ENCODE measurements at regions not wholly inside any gene's neighbourhood (a gene's known extent, or its start where the extent isn't known, plus 50 kb on each side); places are given as distances from the start of the nearest gene placed in this dataset.
"Not testable (repeated sequence)": the region's sequence is repeated elsewhere in the genome, so short reads cannot be mapped to it uniquely, and the experiment has no call there.

GRCh38 chr10:44017483-44018145 is 367.3 kb downstream of the CXCL12 start:
- no peak for DNase-seq

- no peak for DNase-seq
Measured at GRCh38 chr10:44016589-44017482, 368.1 kb downstream of the CXCL12 start.

GRCh38 chr10:44015702-44016500 is 367.2 kb upstream of the ZNF32 start:
- DNase-seq: no peak

GRCh38 chr10:44014644-44015250 is 366.1 kb upstream of the ZNF32 start:
- no peak for DNase-seq

- DNase-seq: no peak
Measured at GRCh38 chr10:44013981-44014380, 365.3 kb upstream of the ZNF32 start.

- no peak for DNase-seq
Measured at GRCh38 chr10:44012921-44013320, 364.2 kb upstream of the ZNF32 start.

- no peak for DNase-seq
Measured at GRCh38 chr10:44011603-44011981, 362.9 kb upstream of the ZNF32 start.

GRCh38 chr10:44010873-44011602 is 362.4 kb upstream of the ZNF32 start:
- DNase-seq: no peak

GRCh38 chr10:44009891-44010632 is 361.4 kb upstream of the ZNF32 start:
- no peak for DNase-seq

GRCh38 chr10:44008917-44009709 is 360.4 kb upstream of the ZNF32 start:
- no peak for DNase-seq

- DNase-seq: no peak
Measured at GRCh38 chr10:44008270-44008916, 359.7 kb upstream of the ZNF32 start.

- DNase-seq: no peak
Measured at GRCh38 chr10:44006771-44007170, 358.1 kb upstream of the ZNF32 start.

- DNase-seq: no peak
Measured at GRCh38 chr10:44005788-44006099, 357.1 kb upstream of the ZNF32 start.

- DNase-seq: no peak
Measured at GRCh38 chr10:44004913-44005787, 356.5 kb upstream of the ZNF32 start.

GRCh38 chr10:43998021-43998809 is 349.5 kb upstream of the ZNF32 start:
- no peak for DNase-seq

- no peak for DNase-seq
Measured at GRCh38 chr10:43997330-43997729, 348.6 kb upstream of the ZNF32 start.

- no peak for DNase-seq
Measured at GRCh38 chr10:43994539-43994938, 345.9 kb upstream of the ZNF32 start.

GRCh38 chr10:43992816-43993215 is 344.1 kb upstream of the ZNF32 start:
- not testable (repeated sequence) for DNase-seq
